GM21619 (cell line): ENCODE measurements at regions not wholly inside any gene's neighbourhood (a gene's known extent, or its start where the extent isn't known, plus 50 kb on each side); places are given as distances from the start of the nearest gene placed in this dataset.
"Not testable (repeated sequence)": the region's sequence is repeated elsewhere in the genome, so short reads cannot be mapped to it uniquely, and the experiment has no call there.

Experiments used
- ATAC-seq: cut with Tn5 transposase; IDR thresholded peaks from one replicate; pipeline ENCODE4 v1.9.1; 2021; ENCODE audit not compliant: unreplicated experiment

- ATAC-seq, result no peak
Measured at GRCh38 chr7:37598824-37599223, 84.7 kb upstream of the GPR141 start.

- no peak for ATAC-seq
Measured at GRCh38 chr7:37601321-37601720, 82.2 kb upstream of the GPR141 start.

GRCh38 chr7:37604078-37604477, 79.5 kb upstream of the GPR141 start:
- no peak for ATAC-seq

GRCh38 chr7:37617406-37617805, 66.2 kb upstream of the GPR141 start:
- ATAC-seq, result not testable (repeated sequence)

- no peak for ATAC-seq
Measured at GRCh38 chr7:37633048-37633447, 50.5 kb upstream of the GPR141 start.
